ENCODE measurements at regions not wholly inside any gene's neighbourhood (a gene's known extent, or its start where the extent isn't known, plus 50 kb on each side); places are given as distances from the start of the nearest gene placed in this dataset.

DNA sequence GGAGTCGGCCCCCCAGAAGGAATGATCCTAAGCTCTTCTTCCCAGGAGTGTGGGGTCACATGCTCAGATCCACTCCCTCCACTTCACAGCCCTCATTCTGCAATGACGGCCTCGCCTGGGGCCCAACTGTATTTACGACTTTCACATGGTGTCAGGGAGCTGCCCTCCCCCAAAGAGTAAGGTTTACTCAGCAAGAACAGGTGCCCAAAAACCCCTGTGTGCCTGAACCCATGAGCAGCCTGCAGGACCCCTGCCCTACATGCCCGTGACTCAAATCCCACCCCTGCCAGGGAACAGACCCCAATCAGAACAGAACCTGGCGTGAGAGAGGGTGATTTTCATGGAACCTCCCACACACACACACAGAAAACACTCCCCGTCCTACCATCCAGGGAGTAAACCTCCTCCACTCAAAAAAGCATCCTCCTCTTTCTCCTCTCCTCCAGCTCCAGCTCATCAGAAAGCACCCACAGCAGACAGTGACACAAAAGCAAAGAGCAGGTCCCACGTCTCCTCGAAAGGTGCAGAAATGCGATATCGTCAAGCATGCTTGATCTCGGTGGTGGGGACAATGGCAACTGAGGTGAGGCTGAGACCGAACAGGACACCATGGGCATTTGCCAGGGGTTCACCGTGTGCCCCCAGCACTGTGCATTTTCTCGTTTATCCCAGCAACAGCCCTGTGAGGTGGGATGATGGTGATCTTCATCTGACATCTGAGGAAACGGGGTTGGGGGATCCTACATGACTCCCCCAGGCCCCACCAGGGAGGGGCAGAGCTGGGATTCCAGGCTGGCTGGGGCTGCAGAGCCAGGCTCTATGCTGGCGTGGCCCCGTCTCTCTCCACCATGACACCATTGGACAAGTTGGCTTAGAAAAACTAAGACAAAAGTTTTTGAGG lies 397.9 kb downstream of the NPHP4 start (continued):
- TF ChIP-seq, protein P1, sequence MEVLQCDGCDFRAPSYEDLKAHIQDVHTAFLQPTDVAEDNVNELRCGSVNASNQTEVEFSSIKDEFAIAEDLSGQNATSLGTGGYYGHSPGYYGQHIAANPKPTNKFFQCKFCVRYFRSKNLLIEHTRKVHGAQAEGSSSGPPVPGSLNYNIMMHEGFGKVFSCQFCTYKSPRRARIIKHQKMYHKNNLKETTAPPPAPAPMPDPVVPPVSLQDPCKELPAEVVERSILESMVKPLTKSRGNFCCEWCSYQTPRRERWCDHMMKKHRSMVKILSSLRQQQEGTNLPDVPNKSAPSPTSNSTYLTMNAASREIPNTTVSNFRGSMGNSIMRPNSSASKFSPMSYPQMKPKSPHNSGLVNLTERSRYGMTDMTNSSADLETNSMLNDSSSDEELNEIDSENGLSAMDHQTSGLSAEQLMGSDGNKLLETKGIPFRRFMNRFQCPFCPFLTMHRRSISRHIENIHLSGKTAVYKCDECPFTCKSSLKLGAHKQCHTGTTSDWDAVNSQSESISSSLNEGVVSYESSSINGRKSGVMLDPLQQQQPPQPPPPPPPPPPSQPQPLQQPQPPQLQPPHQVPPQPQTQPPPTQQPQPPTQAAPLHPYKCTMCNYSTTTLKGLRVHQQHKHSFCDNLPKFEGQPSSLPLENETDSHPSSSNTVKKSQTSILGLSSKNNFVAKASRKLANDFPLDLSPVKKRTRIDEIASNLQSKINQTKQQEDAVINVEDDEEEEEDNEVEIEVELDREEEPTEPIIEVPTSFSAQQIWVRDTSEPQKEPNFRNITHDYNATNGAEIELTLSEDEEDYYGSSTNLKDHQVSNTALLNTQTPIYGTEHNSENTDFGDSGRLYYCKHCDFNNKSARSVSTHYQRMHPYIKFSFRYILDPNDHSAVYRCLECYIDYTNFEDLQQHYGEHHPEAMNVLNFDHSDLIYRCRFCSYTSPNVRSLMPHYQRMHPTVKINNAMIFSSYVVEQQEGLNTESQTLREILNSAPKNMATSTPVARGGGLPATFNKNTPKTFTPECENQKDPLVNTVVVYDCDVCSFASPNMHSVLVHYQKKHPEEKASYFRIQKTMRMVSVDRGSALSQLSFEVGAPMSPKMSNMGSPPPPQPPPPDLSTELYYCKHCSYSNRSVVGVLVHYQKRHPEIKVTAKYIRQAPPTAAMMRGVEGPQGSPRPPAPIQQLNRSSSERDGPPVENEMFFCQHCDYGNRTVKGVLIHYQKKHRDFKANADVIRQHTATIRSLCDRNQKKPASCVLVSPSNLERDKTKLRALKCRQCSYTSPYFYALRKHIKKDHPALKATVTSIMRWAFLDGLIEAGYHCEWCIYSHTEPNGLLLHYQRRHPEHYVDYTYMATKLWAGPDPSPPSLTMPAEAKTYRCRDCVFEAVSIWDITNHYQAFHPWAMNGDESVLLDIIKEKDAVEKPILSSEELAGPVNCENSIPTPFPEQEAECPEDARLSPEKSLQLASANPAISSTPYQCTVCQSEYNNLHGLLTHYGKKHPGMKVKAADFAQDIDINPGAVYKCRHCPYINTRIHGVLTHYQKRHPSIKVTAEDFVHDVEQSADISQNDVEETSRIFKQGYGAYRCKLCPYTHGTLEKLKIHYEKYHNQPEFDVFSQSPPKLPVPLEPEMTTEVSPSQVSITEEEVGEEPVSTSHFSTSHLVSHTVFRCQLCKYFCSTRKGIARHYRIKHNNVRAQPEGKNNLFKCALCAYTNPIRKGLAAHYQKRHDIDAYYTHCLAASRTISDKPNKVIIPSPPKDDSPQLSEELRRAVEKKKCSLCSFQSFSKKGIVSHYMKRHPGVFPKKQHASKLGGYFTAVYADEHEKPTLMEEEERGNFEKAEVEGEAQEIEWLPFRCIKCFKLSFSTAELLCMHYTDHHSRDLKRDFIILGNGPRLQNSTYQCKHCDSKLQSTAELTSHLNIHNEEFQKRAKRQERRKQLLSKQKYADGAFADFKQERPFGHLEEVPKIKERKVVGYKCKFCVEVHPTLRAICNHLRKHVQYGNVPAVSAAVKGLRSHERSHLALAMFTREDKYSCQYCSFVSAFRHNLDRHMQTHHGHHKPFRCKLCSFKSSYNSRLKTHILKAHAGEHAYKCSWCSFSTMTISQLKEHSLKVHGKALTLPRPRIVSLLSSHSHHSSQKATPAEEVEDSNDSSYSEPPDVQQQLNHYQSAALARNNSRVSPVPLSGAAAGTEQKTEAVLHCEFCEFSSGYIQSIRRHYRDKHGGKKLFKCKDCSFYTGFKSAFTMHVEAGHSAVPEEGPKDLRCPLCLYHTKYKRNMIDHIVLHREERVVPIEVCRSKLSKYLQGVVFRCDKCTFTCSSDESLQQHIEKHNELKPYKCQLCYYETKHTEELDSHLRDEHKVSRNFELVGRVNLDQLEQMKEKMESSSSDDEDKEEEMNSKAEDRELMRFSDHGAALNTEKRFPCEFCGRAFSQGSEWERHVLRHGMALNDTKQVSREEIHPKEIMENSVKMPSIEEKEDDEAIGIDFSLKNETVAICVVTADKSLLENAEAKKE (CRISPR knock-in tag; IDR thresholded peaks at IDR 0.05) = no peak
- no peak for TF ChIP-seq EZH2phosphoT487 (IDR thresholded peaks at IDR 0.05; ENCODE audit: unreplicated experiment)
- TF ChIP-seq, protein P2, sequence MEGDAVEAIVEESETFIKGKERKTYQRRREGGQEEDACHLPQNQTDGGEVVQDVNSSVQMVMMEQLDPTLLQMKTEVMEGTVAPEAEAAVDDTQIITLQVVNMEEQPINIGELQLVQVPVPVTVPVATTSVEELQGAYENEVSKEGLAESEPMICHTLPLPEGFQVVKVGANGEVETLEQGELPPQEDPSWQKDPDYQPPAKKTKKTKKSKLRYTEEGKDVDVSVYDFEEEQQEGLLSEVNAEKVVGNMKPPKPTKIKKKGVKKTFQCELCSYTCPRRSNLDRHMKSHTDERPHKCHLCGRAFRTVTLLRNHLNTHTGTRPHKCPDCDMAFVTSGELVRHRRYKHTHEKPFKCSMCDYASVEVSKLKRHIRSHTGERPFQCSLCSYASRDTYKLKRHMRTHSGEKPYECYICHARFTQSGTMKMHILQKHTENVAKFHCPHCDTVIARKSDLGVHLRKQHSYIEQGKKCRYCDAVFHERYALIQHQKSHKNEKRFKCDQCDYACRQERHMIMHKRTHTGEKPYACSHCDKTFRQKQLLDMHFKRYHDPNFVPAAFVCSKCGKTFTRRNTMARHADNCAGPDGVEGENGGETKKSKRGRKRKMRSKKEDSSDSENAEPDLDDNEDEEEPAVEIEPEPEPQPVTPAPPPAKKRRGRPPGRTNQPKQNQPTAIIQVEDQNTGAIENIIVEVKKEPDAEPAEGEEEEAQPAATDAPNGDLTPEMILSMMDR (conservative IDR thresholded peaks at IDR 0.05; ENCODE audit: low read depth in 2 of 2) = no peak

DNA sequence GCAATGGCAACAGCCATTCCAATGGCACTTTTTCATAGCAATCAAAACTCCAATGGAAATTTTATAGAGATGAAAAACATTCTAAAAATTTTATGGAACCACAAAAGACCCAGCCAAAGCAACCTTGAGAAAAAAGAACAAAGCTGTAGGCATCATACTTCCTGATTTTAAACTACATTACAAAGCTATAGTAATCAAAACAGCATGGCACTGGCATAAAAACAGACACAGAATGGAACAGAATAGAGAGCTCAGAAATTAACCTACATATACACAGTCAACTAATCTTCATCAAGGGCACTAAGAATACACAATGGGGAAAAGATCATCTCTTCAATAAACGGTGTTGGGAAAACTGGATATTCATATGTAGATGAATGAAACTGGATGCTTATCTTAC lies 401.5 kb downstream of the NPHP4 start:
- Histone ChIP-seq H3K9me2 (ENCODE audit: insufficient read depth) (no peaks in the 10 kb centered on the region), H3K4me2 (no peak overlapping the region), H3F3A (replicated peaks; ENCODE audit: low read depth) (no peaks in the 10 kb centered on the region), H3K79me2 (replicated peaks; ENCODE audit: insufficient read depth) (no peaks in the 10 kb centered on the region), H3K27ac (ENCODE audit: low read depth) (no peak overlapping the region), H3K4me1 (ENCODE audit: insufficient read depth) (no peaks in the 10 kb centered on the region), H3K36me3 (ENCODE audit: insufficient read depth) (no peaks in the 10 kb centered on the region; the same call in 1 of the 2 replicates), H3K27me3 (ENCODE audit: insufficient read depth) (no peaks in the 10 kb centered on the region), H4K20me1 (replicated peaks; ENCODE audit: insufficient read depth) (no peaks in the 10 kb centered on the region), H2AFZ (no peak overlapping the region), H3K4me3 (no peak overlapping the region)
- no peak overlapping the region for H3K4me3 Mint-ChIP-seq
- ATAC-seq = no peak
- TF ChIP-seq, protein P3, sequence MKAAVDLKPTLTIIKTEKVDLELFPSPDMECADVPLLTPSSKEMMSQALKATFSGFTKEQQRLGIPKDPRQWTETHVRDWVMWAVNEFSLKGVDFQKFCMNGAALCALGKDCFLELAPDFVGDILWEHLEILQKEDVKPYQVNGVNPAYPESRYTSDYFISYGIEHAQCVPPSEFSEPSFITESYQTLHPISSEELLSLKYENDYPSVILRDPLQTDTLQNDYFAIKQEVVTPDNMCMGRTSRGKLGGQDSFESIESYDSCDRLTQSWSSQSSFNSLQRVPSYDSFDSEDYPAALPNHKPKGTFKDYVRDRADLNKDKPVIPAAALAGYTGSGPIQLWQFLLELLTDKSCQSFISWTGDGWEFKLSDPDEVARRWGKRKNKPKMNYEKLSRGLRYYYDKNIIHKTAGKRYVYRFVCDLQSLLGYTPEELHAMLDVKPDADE (IDR thresholded peaks at IDR 0.05) = no peak
- no peak for TF ChIP-seq JUNB (IDR thresholded peaks at IDR 0.05; ENCODE audit: unreplicated experiment)
- no peak for TF ChIP-seq ZNF331 (CRISPR knock-in tag; IDR thresholded peaks at IDR 0.05; ENCODE audit: low read depth)
- no peak for TF ChIP-seq EZH2phosphoT487 (IDR thresholded peaks at IDR 0.05; ENCODE audit: unreplicated experiment)
- TF ChIP-seq, protein P4, sequence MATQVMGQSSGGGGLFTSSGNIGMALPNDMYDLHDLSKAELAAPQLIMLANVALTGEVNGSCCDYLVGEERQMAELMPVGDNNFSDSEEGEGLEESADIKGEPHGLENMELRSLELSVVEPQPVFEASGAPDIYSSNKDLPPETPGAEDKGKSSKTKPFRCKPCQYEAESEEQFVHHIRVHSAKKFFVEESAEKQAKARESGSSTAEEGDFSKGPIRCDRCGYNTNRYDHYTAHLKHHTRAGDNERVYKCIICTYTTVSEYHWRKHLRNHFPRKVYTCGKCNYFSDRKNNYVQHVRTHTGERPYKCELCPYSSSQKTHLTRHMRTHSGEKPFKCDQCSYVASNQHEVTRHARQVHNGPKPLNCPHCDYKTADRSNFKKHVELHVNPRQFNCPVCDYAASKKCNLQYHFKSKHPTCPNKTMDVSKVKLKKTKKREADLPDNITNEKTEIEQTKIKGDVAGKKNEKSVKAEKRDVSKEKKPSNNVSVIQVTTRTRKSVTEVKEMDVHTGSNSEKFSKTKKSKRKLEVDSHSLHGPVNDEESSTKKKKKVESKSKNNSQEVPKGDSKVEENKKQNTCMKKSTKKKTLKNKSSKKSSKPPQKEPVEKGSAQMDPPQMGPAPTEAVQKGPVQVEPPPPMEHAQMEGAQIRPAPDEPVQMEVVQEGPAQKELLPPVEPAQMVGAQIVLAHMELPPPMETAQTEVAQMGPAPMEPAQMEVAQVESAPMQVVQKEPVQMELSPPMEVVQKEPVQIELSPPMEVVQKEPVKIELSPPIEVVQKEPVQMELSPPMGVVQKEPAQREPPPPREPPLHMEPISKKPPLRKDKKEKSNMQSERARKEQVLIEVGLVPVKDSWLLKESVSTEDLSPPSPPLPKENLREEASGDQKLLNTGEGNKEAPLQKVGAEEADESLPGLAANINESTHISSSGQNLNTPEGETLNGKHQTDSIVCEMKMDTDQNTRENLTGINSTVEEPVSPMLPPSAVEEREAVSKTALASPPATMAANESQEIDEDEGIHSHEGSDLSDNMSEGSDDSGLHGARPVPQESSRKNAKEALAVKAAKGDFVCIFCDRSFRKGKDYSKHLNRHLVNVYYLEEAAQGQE (IDR thresholded peaks at IDR 0.05; ENCODE audit: unreplicated experiment) = no peak
- no peak for TF ChIP-seq STAT1 (IDR thresholded peaks at IDR 0.05; ENCODE audit: unreplicated experiment)
- no peak for DNase-seq (ENCODE audit: low spot score)
- peaks cover 10% of the 10 kb centered on the region for H3K27me3 Mint-ChIP-seq (ENCODE audit: insufficient read depth, low read depth, poor library complexity)
- peaks cover 27% of the 10 kb centered on the region for H3K9me3 Mint-ChIP-seq
- peaks cover 12% of the 10 kb centered on the region; the same call in 1 of the 3 replicates for H3K36me3 Mint-ChIP-seq (ENCODE audit: low read depth)
- H3K27ac Mint-ChIP-seq = no peak overlapping the region
- peaks cover 6% of the 10 kb centered on the region for H3K4me1 Mint-ChIP-seq
